HG02970 (cell line): ENCODE measurements at regions not wholly inside any gene's neighbourhood (a gene's known extent, or its start where the extent isn't known, plus 50 kb on each side); places are given as distances from the start of the nearest gene placed in this dataset.
"Not testable (repeated sequence)": the region's sequence is repeated elsewhere in the genome, so short reads cannot be mapped to it uniquely, and the experiment has no call there.

Source experiments
- ATAC-seq: cut with Tn5 transposase; IDR thresholded peaks from one replicate; pipeline ENCODE4 v1.9.1; 2021; ENCODE audit warnings: mild to moderate bottlenecking, moderate library complexity, moderate number of reproducible peaks; ENCODE audit not compliant: unreplicated experiment, low FRiP score

GRCh38 chr5:82959466-82959865, 117.7 kb downstream of the TMEM167A start:
- no peak for ATAC-seq

GRCh38 chr5:82956600-82956999, 120.6 kb downstream of the TMEM167A start:
- no peak for ATAC-seq

GRCh38 chr5:82952326-82952725, 124.9 kb downstream of the TMEM167A start:
- no peak for ATAC-seq

DNA sequence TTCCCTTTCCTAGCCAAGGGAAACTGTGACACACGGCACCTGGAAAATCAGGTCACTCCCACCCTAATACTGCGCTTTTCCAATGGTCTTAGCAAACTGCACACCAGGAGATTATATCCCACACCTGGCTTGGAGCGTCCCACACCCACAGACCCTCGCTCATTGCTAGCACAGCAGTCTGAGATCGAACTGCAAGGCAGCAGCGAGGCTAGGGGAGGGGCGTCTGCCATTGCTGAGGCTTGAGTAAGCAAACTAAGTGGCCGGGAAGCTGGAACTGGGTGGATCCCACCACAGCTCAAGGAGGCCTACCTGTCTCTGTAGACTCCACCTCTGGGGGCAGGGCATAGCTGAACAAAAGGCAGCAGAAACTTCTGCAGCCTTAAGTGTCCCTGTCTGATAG, 132.9 kb downstream of the TMEM167A start:
- not testable (repeated sequence) for ATAC-seq

DNA sequence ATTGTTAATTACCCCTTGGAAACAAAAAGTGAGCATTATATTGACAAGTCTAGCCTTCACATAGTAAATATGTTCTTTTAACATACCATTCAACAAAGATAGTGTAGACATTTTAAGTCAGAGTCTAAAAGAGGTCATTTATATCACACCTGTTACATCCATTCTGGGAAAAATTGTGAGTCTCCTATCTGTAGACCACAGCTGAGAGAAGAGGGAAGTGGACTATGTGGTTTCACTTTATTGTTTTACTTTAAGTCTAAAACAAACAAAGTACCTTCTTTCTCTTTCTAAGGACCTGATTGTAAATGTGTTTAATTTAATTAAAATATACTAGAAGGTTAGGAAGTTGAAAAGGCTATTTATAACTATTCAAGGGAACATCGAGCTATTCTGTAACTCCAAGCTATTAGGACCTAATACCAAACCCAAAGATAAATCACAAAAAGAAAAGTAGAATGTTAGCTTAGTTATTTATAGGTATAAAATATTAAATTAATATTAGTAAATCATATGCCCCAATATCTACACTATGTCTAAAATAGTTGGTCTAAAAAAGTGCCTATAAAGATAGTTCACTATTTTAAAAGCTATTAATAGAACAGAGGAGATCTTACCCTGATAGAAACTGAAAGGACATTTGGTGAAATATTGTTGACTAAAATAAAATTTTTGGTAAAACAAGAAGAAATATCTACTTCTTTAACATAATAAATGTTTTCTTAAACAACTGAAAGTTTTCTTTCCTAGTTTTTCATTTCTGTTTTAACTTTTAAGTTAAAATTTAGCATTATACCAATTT, 134.9 kb downstream of the TMEM167A start:
- ATAC-seq = no peak

DNA sequence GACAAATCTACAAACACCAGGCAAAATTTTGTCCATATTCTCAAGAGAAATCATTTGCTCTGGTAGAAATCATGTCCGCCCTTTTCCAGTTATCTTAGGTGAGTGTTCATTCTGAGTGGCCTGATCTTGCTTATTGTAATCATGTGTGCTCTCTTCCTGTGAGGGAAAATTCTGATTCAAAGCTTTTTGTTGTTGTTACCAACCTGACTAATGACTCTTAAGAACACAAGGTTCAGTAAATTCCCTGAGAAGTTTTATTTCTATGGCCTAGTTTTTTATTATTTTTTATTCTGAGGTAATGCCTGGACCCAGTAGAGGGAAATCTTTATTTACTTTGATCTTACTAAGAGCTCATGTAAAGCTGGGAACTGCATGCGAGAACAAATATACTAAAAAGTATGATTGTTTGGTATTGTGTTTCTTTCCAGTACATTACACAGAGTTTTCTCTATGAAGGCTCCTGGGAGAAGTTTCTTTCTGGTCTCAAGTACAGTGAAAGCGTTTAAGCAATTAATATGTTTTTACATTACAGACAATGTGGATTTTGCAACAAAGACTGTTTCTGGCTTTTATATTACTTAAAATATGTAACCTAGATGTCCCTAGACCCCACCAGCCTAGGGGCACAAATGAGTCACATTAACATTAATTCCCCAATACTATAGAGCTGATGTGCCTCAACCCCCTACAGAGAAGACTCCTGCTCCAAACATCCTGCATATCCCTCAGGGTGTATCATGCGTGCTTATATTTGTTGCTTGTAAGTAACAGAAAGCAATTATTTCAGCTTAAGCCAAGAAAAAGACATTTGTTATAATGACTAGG, 138.1 kb downstream of the TMEM167A start:
- no peak for ATAC-seq

DNA sequence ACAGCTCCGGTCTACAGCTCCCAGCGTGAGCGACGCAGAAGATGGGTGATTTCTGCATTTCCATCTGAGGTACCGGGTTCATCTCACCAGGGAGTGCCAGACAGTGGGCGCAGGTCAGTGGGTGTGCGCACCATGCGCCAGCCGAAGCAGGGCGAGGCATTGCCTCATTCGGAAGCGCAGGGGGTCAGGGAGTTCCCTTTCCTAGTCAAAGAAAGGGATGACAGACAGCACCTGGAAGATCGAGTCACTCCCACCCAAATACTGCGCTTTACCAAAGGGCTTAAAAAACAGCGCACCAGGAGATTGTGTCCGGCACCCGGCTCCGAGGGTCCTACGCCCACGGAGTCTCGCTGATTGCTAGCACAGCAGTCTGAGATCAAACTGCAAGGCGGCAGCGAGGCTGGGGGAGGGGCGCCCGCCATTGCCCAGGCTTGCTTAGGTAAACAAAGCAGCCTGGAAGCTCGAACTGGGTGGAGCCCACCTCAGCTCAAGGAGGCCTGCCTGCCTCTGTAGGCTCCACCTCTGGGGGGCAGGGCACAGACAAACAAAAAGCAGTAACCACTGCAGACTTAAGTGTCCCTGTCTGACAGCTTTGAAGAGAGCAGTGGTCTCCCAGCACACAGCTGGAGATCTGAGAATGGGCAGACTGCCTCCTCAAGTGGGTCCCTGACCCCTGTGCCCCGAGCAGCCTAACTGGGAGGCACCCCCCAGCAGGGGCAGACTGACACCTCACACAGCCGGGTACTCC, 144.5 kb downstream of the TMEM167A start:
- ATAC-seq = not testable (repeated sequence)

DNA sequence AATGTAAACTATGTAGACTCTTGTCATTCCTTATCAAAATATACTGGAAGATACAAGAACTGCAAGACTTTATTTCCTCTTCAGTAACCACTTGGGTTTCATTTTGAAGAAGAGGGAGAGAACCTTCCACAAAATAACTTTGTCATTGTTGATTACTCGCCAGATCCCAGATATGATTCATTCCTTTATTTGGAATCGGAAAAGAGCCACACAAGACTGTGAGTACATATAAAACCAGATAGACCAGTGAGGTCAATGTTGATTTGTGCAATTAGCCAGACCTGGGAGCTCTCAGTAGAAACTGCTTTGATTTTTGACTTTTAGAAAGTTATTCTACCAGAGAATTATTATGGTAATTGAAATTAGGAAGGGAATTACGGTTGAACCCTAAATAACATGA, 146.1 kb downstream of the TMEM167A start:
- no peak for ATAC-seq

DNA sequence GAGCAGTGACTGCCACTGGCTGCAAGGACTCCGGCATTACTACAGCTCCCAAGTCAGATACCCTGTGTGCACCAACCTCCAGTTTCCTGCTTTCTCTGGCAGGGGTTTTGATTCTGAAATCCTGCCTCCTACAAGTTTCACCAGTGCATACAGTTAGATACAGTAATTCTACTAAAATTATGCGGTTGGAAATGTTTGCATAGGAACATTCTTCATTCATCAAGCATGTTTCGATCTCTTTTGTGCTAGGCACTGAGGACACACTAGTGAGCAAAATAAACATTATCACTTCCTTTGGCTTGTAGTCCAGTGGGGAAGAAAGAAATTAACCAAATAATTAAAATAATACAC, 152.2 kb downstream of the TMEM167A start:
- ATAC-seq = no peak

DNA sequence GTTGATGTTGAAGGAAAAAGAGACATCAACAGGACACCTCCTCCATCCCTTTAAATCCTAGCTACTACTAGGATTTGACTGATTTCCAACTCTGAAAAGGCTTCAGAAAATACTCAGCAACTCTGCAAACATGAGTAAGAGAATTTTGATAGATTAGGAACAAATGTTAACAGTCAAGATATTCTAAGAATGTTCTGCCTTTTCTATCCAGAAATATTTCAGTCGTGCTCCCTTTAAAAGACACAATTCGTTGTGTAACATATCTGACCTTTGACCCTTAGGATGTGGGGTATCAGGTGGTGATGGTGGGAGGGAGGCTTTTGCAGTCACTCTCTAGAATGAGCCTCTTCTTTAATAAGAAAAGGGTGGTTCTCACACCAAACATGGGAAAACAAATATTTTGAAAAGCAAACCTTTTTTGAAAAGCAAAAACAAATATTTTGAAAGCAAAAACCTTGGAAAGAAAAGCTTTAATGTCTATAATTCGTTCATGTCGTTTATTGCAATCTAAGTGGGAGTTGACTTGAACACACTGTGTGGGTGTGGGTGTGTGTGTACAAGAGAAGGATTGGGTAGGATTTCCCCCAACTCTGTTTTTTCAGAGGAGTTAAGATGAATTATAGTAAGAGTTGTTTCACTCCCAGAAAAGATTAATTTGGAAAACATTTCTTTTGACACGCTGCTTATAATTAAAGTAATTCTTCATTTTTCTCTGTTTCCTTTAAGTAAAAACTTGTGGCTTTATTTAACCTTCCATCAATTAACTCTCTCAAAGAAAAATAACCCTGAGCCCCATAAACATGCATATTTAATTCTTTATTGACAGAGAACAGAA, 152.8 kb downstream of the TMEM167A start:
- ATAC-seq = no peak

GRCh38 chr5:82922086-82922734, 155.0 kb downstream of the TMEM167A start:
- ATAC-seq = no peak

- ATAC-seq = no peak
Measured at GRCh38 chr5:82918311-82919031, 158.7 kb downstream of the TMEM167A start.

GRCh38 chr5:82917584-82917983, 159.6 kb downstream of the TMEM167A start:
- ATAC-seq = no peak

- ATAC-seq = no peak
Measured at GRCh38 chr5:82913971-82914370, 163.2 kb downstream of the TMEM167A start.

- no peak for ATAC-seq
Measured at GRCh38 chr5:82912462-82912861, 164.7 kb downstream of the TMEM167A start.

DNA sequence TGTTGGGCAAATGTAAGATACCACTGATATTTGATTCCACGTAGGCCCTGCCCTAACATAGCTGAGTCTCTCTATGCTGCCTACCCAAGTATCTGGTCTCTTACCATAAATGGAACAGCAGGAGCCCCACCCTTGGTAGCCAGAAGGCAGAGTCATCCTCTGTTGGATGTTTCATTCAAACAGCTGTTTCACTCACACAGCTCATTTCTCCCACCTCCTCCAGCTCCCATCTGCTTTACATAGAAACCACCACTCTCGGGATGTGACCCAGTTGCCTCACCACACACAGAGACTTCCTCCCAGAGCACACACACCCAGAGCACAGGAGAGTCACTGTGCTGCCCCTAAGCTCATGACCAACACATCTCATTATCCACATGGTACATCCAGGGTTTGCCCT, 165.3 kb downstream of the TMEM167A start:
- ATAC-seq = no peak

- ATAC-seq = no peak
Measured at GRCh38 chr5:82910905-82911304, 166.3 kb downstream of the TMEM167A start.

DNA sequence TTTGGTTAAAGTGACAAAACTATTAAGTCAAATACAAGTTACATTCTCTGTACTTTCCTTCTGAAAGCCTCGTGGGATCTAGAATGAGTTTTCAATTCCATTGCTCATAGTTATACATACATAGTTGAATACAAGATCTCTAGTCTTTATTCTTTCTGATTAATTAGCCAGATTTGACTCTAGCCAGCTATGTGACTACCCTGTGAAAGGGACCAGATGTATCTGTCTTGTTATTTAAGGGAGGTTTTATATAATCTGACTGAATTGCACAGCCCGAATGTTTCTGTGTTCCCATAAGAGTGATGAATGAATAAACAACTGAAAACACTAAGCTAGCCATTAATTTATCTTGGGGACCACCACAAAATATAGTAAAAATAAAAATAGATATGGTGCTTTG, 166.7 kb downstream of the TMEM167A start:
- ATAC-seq = no peak

DNA sequence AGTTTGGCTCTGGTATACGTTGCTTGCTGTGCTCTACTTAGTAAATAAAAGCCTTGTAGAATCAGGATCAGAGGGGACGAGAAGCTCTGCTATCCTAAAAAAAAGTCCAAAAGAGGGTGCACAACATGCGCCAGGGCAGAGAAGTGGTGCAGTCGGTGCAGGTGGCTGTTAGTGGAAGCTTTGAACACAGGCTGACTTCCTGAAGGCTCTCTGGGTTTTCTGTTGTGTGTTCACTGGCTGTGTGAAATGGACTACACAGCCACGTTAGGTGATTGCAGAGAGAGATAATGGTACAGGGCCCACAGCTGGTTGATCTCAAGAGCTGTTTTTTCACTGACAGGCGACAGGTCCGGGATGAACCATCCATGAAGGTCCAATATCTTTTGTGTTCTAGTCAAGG, 167.4 kb downstream of the TMEM167A start:
- no peak for ATAC-seq
